ENCODE measurements at regions not wholly inside any gene's neighbourhood (a gene's known extent, or its start where the extent isn't known, plus 50 kb on each side); places are given as distances from the start of the nearest gene placed in this dataset.

DNA sequence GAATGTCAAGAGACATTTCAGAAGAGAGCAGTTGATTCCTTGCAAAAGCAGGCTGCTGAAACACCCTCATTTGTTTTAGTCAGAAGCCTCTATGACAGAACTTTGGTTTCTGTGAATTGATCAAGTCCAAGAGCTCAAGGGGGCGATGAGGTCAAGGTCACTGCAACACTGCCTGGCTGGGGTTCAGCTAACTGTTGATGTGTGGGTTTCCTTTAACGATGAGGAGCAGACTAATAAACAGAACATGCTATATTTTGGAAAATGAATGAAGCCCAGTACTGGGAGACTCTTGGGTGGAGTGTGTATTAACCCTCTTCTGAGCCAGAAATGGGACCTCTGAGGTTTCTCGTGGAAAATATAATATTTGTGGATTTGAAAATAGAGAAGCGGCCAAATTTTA lies 109.3 kb downstream of the ZC3H11B start:
- TF ChIP-seq, protein P1, sequence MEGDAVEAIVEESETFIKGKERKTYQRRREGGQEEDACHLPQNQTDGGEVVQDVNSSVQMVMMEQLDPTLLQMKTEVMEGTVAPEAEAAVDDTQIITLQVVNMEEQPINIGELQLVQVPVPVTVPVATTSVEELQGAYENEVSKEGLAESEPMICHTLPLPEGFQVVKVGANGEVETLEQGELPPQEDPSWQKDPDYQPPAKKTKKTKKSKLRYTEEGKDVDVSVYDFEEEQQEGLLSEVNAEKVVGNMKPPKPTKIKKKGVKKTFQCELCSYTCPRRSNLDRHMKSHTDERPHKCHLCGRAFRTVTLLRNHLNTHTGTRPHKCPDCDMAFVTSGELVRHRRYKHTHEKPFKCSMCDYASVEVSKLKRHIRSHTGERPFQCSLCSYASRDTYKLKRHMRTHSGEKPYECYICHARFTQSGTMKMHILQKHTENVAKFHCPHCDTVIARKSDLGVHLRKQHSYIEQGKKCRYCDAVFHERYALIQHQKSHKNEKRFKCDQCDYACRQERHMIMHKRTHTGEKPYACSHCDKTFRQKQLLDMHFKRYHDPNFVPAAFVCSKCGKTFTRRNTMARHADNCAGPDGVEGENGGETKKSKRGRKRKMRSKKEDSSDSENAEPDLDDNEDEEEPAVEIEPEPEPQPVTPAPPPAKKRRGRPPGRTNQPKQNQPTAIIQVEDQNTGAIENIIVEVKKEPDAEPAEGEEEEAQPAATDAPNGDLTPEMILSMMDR (conservative IDR thresholded peaks at IDR 0.05; ENCODE audit: low read depth, low read length) = no peak
- no peak for TF ChIP-seq EZH2 (IDR thresholded peaks at IDR 0.05; ENCODE audit: low read length, unreplicated experiment)

All from PC-3 (cell line).